Smooth muscle cell (in vitro differentiated cells): ENCODE measurements at regions not wholly inside any gene's neighbourhood (a gene's known extent, or its start where the extent isn't known, plus 50 kb on each side); places are given as distances from the start of the nearest gene placed in this dataset.
A peak's percentile ranks its signal among the peaks of the same experiment; 100 is the strongest.

Experiments used
- DNase-seq: peaks from one replicate; lab custom pipeline; 2025; ENCODE audit not compliant: unreplicated experiment; lab: John Stamatoyannopoulos, UW
- H2AFZ ChIP-seq: fragments of 200-600 bp; sonication (generic); 2 replicates; pipeline ENCODE4 v1.6.0; 2016; ENCODE audit warnings: antibody characterized with exemption, low read depth, mild to moderate bottlenecking
- H3F3A ChIP-seq: fragments of 200-600 bp; sonication (generic); 2 replicates; pipeline ENCODE4 v1.6.0; 2017; ENCODE audit warnings: antibody characterized with exemption, low read depth
- H3K27ac ChIP-seq: fragments of 200-600 bp; sonication (generic); 2 replicates; pipeline ENCODE4 v1.5.1; 2016; ENCODE audit warnings: low read depth, mild to moderate bottlenecking
- H3K27me3 ChIP-seq: fragments of 200-600 bp; sonication (generic); 2 replicates; pipeline ENCODE4 v1.6.1; 2016; ENCODE audit warnings: low read depth, mild to moderate bottlenecking
- H3K36me3 ChIP-seq: fragments of 200-600 bp; sonication (generic); 2 replicates; pipeline ENCODE4 v1.5.1; 2016; ENCODE audit warnings: low read depth
- H3K4me1 ChIP-seq: fragments of 200-600 bp; sonication (generic); 2 replicates; pipeline ENCODE4 v1.5.1; 2016; ENCODE audit warnings: low read depth
- H3K4me2 ChIP-seq: fragments of 200-600 bp; sonication (generic); 2 replicates; pipeline ENCODE4 v1.6.0; 2016; ENCODE audit warnings: mild to moderate bottlenecking
- H3K4me3 ChIP-seq: fragments of 200-600 bp; sonication (generic); 2 replicates; pipeline ENCODE4 v1.5.1; 2016; ENCODE audit warnings: mild to moderate bottlenecking
- H3K79me2 ChIP-seq: fragments of 200-600 bp; sonication (generic); 2 replicates; pipeline ENCODE4 v1.6.0; 2016; ENCODE audit warnings: low read depth, mild to moderate bottlenecking
- H3K9ac ChIP-seq: fragments of 200-600 bp; sonication (generic); 2 replicates; pipeline ENCODE4 v1.6.0; 2016; ENCODE audit warnings: low read depth
- H3K9me3 ChIP-seq: fragments of 200-600 bp; sonication (generic); replicated peaks from 2 replicates; pipeline ENCODE4 v1.5.1; 2016; ENCODE audit warnings: low read depth
- H4K20me1 ChIP-seq: fragments of 200-600 bp; sonication (generic); 2 replicates; pipeline ENCODE4 v1.6.0; 2016; ENCODE audit warnings: low read depth
- WGBS: methylation state at CpG from one replicate; pipeline ENCODE4 v1.1.7; 2016; ENCODE audit warnings: low lambda C conversion rate; 5-methylcytosine and 5-hydroxymethylcytosine counted together
- TF ChIP-seq, protein P1 (sequence below): fragments of 200-600 bp; sonication (generic); IDR thresholded peaks from 2 replicates; pipeline ENCODE4 v1.5.1; 2017; ENCODE audit warnings: borderline replicate concordance, mild to moderate bottlenecking, antibody characterized with exemption; ENCODE audit not compliant: insufficient read depth, poor library complexity, severe bottlenecking

DNA sequence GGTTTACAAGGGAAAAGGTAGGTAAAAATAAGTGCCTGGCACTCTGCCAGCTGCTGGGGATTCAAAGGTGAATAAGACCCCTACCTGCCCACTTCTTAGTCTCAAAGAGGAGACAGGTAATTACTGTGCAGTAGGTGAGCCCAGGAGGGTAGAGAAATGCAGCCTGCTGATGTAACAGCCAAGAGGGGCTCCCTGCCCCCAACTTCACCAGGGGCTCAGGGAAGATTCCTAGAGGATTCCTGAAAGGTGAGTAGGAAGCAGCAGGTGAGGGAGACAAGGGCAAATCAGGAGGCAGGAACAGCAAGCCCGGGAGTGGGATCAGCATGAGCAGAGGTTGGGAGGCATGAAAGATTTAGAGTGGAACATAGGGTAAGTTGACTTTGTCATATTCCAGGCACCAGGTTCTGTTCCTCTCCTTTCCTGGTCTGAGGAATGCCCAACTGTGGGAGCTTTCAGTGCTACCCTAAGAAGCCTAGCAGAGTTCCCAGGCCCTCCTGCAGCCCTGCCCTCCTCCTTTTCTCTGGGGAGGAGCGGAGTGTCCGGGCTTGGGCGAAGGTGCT is 258.1 kb downstream of the LRFN2 start:
- Histone ChIP-seq H4K20me1 (no peaks in the 10 kb centered on the region), H3K27ac (no peak overlapping the region), H3K79me2 (no peaks in the 10 kb centered on the region), H3K4me1 (peaks cover 10% of the 10 kb centered on the region), H3K36me3 (no peaks in the 10 kb centered on the region), H3K9me3 (no peaks in the 10 kb centered on the region), H3K4me3 (no peak overlapping the region), H3K4me2 (no peak overlapping the region), H2AFZ (no peak overlapping the region), H3F3A (no peaks in the 10 kb centered on the region), H3K27me3 (peaks cover 47% of the 10 kb centered on the region), H3K9ac (no peak overlapping the region)
- DNase-seq = no peak
- 76% methylated on average over 4 of the region's 4 CpGs for WGBS
- TF ChIP-seq, protein P1, sequence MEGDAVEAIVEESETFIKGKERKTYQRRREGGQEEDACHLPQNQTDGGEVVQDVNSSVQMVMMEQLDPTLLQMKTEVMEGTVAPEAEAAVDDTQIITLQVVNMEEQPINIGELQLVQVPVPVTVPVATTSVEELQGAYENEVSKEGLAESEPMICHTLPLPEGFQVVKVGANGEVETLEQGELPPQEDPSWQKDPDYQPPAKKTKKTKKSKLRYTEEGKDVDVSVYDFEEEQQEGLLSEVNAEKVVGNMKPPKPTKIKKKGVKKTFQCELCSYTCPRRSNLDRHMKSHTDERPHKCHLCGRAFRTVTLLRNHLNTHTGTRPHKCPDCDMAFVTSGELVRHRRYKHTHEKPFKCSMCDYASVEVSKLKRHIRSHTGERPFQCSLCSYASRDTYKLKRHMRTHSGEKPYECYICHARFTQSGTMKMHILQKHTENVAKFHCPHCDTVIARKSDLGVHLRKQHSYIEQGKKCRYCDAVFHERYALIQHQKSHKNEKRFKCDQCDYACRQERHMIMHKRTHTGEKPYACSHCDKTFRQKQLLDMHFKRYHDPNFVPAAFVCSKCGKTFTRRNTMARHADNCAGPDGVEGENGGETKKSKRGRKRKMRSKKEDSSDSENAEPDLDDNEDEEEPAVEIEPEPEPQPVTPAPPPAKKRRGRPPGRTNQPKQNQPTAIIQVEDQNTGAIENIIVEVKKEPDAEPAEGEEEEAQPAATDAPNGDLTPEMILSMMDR = no peak

GRCh38 chr6:40328386-40328985 is 258.7 kb downstream of the LRFN2 start:
- H2AFZ ChIP-seq = no peak overlapping the region
- 52% methylated on average over 12 of the region's 12 CpGs for WGBS
- no peak overlapping the region for H3K9ac ChIP-seq

DNA sequence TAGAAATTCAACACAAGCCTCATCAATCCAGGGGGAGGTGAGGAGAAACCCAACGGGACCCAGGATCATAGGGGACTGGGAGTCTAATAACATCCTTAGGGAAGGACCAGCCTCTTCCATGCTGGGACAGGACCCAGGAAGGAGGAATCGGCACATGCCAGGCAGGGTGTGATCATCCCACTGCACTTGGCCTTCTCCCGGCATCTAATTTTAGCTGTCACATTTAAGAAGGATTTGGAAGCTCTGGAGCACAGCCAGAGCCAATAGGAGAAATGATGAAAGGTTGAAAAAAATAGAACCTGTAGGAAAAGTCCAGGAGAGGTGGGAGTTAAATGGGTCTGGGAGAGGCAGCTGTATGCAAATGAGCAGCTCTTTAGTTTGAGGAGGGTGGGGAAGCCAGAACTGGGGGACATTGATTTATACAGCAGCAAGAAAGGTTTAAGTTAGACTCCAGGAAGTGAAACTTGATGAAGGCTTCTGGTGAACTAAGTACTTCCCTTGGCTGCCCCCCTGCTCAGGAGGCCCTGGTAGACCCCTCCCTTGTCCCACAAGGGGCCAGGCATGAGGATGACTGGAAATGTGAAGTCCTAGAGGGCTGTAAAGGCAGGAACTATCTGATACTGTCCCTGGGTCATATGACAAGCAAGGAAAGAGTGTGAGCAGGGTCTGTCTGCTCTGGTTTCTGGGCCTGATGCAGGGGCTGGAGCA is 260.3 kb downstream of the LRFN2 start:
- no peak for DNase-seq
- Histone ChIP-seq H3K4me1 (peaks cover 10% of the 10 kb centered on the region), H2AFZ (no peak overlapping the region), H3K9me3 (no peaks in the 10 kb centered on the region), H3F3A (no peaks in the 10 kb centered on the region), H3K9ac (no peak overlapping the region), H3K4me3 (no peak overlapping the region), H3K36me3 (no peaks in the 10 kb centered on the region), H3K27me3 (peaks cover 47% of the 10 kb centered on the region), H3K79me2 (no peaks in the 10 kb centered on the region), H3K27ac (no peak overlapping the region), H4K20me1 (no peaks in the 10 kb centered on the region), H3K4me2 (no peak overlapping the region)
- 86% methylated on average over 3 of the region's 3 CpGs for WGBS
- TF ChIP-seq, protein P1 = no peak

More at GRCh38 chr6:40328386-40328985, 258.7 kb downstream of the LRFN2 start:
- H3K4me1 ChIP-seq = peaks cover 10% of the 10 kb centered on the region
- no peak overlapping the region for H3K27ac ChIP-seq
- DNase-seq = no peak
- H3K79me2 ChIP-seq = no peaks in the 10 kb centered on the region
- no peaks in the 10 kb centered on the region for H3F3A ChIP-seq
- H3K9me3 ChIP-seq = no peaks in the 10 kb centered on the region
- H3K4me3 ChIP-seq = no peak overlapping the region
- no peaks in the 10 kb centered on the region for H4K20me1 ChIP-seq
- H3K36me3 ChIP-seq = no peaks in the 10 kb centered on the region
- H3K4me2 ChIP-seq = no peak overlapping the region
- peaks cover 47% of the 10 kb centered on the region for H3K27me3 ChIP-seq
- TF ChIP-seq, protein P1 = peak; percentile 69
